Upper lobe of left lung (tissue), 6 donors: ENCODE measurements at regions not wholly inside any gene's neighbourhood (a gene's known extent, or its start where the extent isn't known, plus 50 kb on each side); places are given as distances from the start of the nearest gene placed in this dataset.
A peak's percentile ranks its signal among the peaks of the same experiment; 100 is the strongest.

Source experiments
- ATAC-seq, 2 donors: fragments of 200-7000 bp; cut with Tn5 transposase; one replicate each; pipeline ENCODE4 v1.9.1; 2022; ENCODE audit warnings: mild to moderate bottlenecking in 2 of 2, moderate library complexity in 2 of 2; ENCODE audit not compliant: low FRiP score in 2 of 2
- DNase-seq, 2 donors: peaks; one replicate each; pipeline ENCODE4 v3.0.0-alpha.2; 2019 to 2020
- H3K27ac ChIP-seq, 4 donors: fragments of 200-600 bp; sonication (generic); one replicate each; pipeline ENCODE4 v1.5.1; 2016 to 2019
- H3K27me3 ChIP-seq, 4 donors: fragments of 200-600 bp; sonication (generic); one replicate each; pipeline ENCODE4 v1.5.1; 2017 to 2019
- H3K36me3 ChIP-seq, 4 donors: fragments of 200-600 bp; sonication (generic); one replicate each; pipeline ENCODE4 v1.5.1; 2016 to 2019
- H3K4me1 ChIP-seq, 4 donors: fragments of 200-600 bp; sonication (generic); one replicate each; pipeline ENCODE4 v1.5.1; 2018 to 2019
- H3K4me3 ChIP-seq, 4 donors: fragments of 200-600 bp; sonication (generic); one replicate each; pipeline ENCODE4 v1.5.1; 2017 to 2019; ENCODE audit warnings: mild to moderate bottlenecking in 2 of 4, moderate library complexity in 1 of 4
- H3K9me3 ChIP-seq, 4 donors: fragments of 200-600 bp; sonication (generic); one replicate each; pipeline ENCODE4 v1.5.1; 2018 to 2019
- CTCF ChIP-seq, 6 experiments: fragments of 450-650 bp in 4 of 6; fragments of 200-600 bp in 2 of 6; sonication (generic) in 2 of 6; IDR thresholded peaks; one replicate each; pipeline ENCODE4 v1.5.1; 2016 to 2019; ENCODE audit warnings: antibody characterized with exemption in 6 of 6
- EP300 ChIP-seq, 4 donors: sonication (generic); formaldehyde crosslinking; IDR thresholded peaks; one replicate each; pipeline ENCODE4 v1.5.1; 2017; ENCODE audit warnings: antibody characterized with exemption in 4 of 4, control low read depth in 2 of 4
- POLR2A ChIP-seq, 4 donors: fragments of 450-650 bp; IDR thresholded peaks; one replicate each; pipeline ENCODE4 v1.5.1; 2016 to 2017; ENCODE audit warnings: antibody characterized with exemption in 4 of 4, mild to moderate bottlenecking in 2 of 4
- POLR2AphosphoS5 ChIP-seq, 2 donors: sonication (generic); formaldehyde crosslinking; IDR thresholded peaks; one replicate each; pipeline ENCODE4 v1.5.1; 2017; ENCODE audit warnings: antibody characterized with exemption in 2 of 2
- WGBS, 2 donors: methylation state at CpG; one replicate each; pipeline ENCODE4 v1.1.5; 2017 to 2018; 5-methylcytosine and 5-hydroxymethylcytosine counted together
- donor health status: DM: no; HTN: no; CAD: no; lungs with moderate emphysema.
- donor health status: DM: no; HTN: yes; CAD: no; lungs with severe emphysema.

GRCh38 chr2:191578031-191578430 is 99.9 kb upstream of the NABP1 start:
- no peak overlapping the region for H3K4me3 ChIP-seq
- no peak for TF ChIP-seq CTCF (IDR thresholded peaks at IDR 0.05)
- TF ChIP-seq POLR2AphosphoS5 (IDR thresholded peaks at IDR 0.05), result no peak
- no peak for TF ChIP-seq EP300 (IDR thresholded peaks at IDR 0.05)
- TF ChIP-seq POLR2A (IDR thresholded peaks at IDR 0.05), result no peak
- no peaks in the 10 kb centered on the region for H3K9me3 ChIP-seq
- no peak for ATAC-seq
- WGBS, 2 donors, result 90 to 93% methylated on average over 3 of the region's 3 CpGs
- H3K27ac ChIP-seq, result no peak overlapping the region
- no peaks in the 10 kb centered on the region for H3K27me3 ChIP-seq
- no peak for DNase-seq
- H3K4me1 ChIP-seq, result peaks cover 0 to 2% (median 0%) of the 10 kb centered on the region in 4 donors
- H3K36me3 ChIP-seq, result no peaks in the 10 kb centered on the region

- peaks cover 0 to 2% (median 0%) of the 10 kb centered on the region in 4 donors for H3K4me1 ChIP-seq
- DNase-seq (no peak), ATAC-seq (no peak)
- no peaks in the 10 kb centered on the region for H3K36me3 ChIP-seq
- H3K4me3 ChIP-seq, result no peak overlapping the region
- no peaks in the 10 kb centered on the region for H3K9me3 ChIP-seq
- 82 to 90% methylated on average over 4 of the region's 4 CpGs for WGBS, 2 donors
- H3K27me3 ChIP-seq, result no peaks in the 10 kb centered on the region
- no peak for TF ChIP-seq CTCF (IDR thresholded peaks at IDR 0.05)
- no peak for TF ChIP-seq POLR2AphosphoS5 (IDR thresholded peaks at IDR 0.05)
- no peak for TF ChIP-seq EP300 (IDR thresholded peaks at IDR 0.05)
- TF ChIP-seq POLR2A (IDR thresholded peaks at IDR 0.05), result no peak
- no peak overlapping the region for H3K27ac ChIP-seq
Observed at GRCh38 chr2:191580581-191580980, 97.4 kb upstream of the NABP1 start.

- ATAC-seq (no peak), DNase-seq (no peak)
- Histone ChIP-seq H3K36me3 (no peaks in the 10 kb centered on the region), H3K4me3 (no peak overlapping the region), H3K4me1 (peaks cover 0 to 2% (median 0%) of the 10 kb centered on the region in 4 donors), H3K27ac (no peak overlapping the region), H3K9me3 (no peaks in the 10 kb centered on the region), H3K27me3 (no peaks in the 10 kb centered on the region)
- TF ChIP-seq CTCF (IDR thresholded peaks at IDR 0.05), result no peak
- TF ChIP-seq POLR2AphosphoS5 (IDR thresholded peaks at IDR 0.05), result no peak
- TF ChIP-seq POLR2A (IDR thresholded peaks at IDR 0.05), result no peak
- TF ChIP-seq EP300 (IDR thresholded peaks at IDR 0.05), result no peak
Observed at GRCh38 chr2:191581003-191581402, 96.9 kb upstream of the NABP1 start.

- Histone ChIP-seq H3K4me1 (peaks cover 0 to 2% (median 0%) of the 10 kb centered on the region in 4 donors), H3K9me3 (no peaks in the 10 kb centered on the region), H3K36me3 (no peaks in the 10 kb centered on the region), H3K27ac (no peak overlapping the region), H3K27me3 (no peaks in the 10 kb centered on the region), H3K4me3 (no peak overlapping the region)
- DNase-seq, result no peak
- peak in 1 of 2 donors; percentile 70 for ATAC-seq
- TF ChIP-seq CTCF (IDR thresholded peaks at IDR 0.05) (no peak), EP300 (IDR thresholded peaks at IDR 0.05) (no peak), POLR2AphosphoS5 (IDR thresholded peaks at IDR 0.05) (no peak), POLR2A (IDR thresholded peaks at IDR 0.05) (no peak)
Observed at GRCh38 chr2:191582355-191582754, 95.6 kb upstream of the NABP1 start.

GRCh38 chr2:191591025-191591424 is 86.9 kb upstream of the NABP1 start:
- ATAC-seq, result peak in 1 of 2 donors; percentile 40
- no peaks in the 10 kb centered on the region for H3K4me1 ChIP-seq
- no peak for DNase-seq
- H3K27ac ChIP-seq, result no peak overlapping the region
- H3K27me3 ChIP-seq, result no peaks in the 10 kb centered on the region
- TF ChIP-seq CTCF (IDR thresholded peaks at IDR 0.05), result no peak
- TF ChIP-seq POLR2A (IDR thresholded peaks at IDR 0.05), result no peak
- no peak for TF ChIP-seq POLR2AphosphoS5 (IDR thresholded peaks at IDR 0.05)
- no peak for TF ChIP-seq EP300 (IDR thresholded peaks at IDR 0.05)
- no peaks in the 10 kb centered on the region for H3K9me3 ChIP-seq
- no peaks in the 10 kb centered on the region for H3K36me3 ChIP-seq
- WGBS, 2 donors, result 94 to 96% methylated on average over 3 to 6 of the region's 6 CpGs
- no peak overlapping the region for H3K4me3 ChIP-seq
